HCT116 (cell line): ENCODE measurements at regions not wholly inside any gene's neighbourhood (a gene's known extent, or its start where the extent isn't known, plus 50 kb on each side); places are given as distances from the start of the nearest gene placed in this dataset.

ENCODE experiments used
- ATAC-seq: fragments of 200-7000 bp; cut with Tn5 transposase; 2 replicates; pipeline ENCODE4 v1.9.1; 2020; ENCODE audit warnings: mild to moderate bottlenecking, moderate library complexity
- BruUV-seq: library from RNA; stranded (reverse); fragments of 400-500 nt; replicated peaks from 2 replicates; lab custom pipeline; 2021; lab: Mats Ljungman, UMichigan
- CTCF ChIA-PET: fragments of 300-600 bp; sonication (Branson Sonifier 250); formaldehyde crosslinking; loops from one replicate; lab custom pipeline; 2021; ENCODE audit warnings: antibody characterized with exemption; lab: Charles Lee
- POLR2A ChIA-PET: fragments of 300-600, 350-600 bp; sonication (Branson Sonifier 250); formaldehyde crosslinking; loops from one replicate; lab custom pipeline; 2021; ENCODE audit warnings: antibody characterized with exemption; lab: Charles Lee
- RAD21 ChIA-PET, 2 experiments: fragments of 300-600 bp; sonication (Branson Sonifier 250); formaldehyde crosslinking; loops; one replicate each; lab custom pipeline; 2023; ENCODE audit warnings: low total read pairs in 2 of 2; ENCODE audit not compliant: uncharacterized antibody in 2 of 2, unreplicated experiment in 2 of 2, low non-redundant PET in 1 of 2; lab: Charles Lee
- DNase-seq: peaks from one replicate; pipeline ENCODE4 v3.0.0-alpha.2; 2010; ENCODE audit warnings: low read depth, low spot score
- H2AFZ ChIP-seq: fragments of 200-600 bp; shearing (Covaris generic), sonication (generic); 2 replicates; pipeline ENCODE4 v1.6.1; 2017; ENCODE audit warnings: low read depth, mixed run types, mixed read lengths, antibody characterized with exemption, low read length; ENCODE audit not compliant: poor library complexity, severe bottlenecking
- H3K27ac ChIP-seq: 2 replicates; pipeline ENCODE4 v1.5.1; 2012; ENCODE audit warnings: low read depth, low read length
- H3K27me3 ChIP-seq: fragments of 200-600 bp; sonication (generic); 2 replicates; pipeline ENCODE4 v1.6.1; 2016; ENCODE audit warnings: mixed run types, low read length, mixed read lengths; ENCODE audit not compliant: insufficient read depth
- H3K36me3 ChIP-seq, 2 experiments: fragments of 200-500 bp in 1 of 2; fragments of 200-600 bp in 1 of 2; sonication (Bioruptor generic) in 1 of 2; sonication (generic) in 1 of 2; 2 replicates each; pipeline versions ENCODE4 v1.5.1 to v1.6.1; 2014 to 2016; ENCODE audit warnings: low read length in 2 of 2, inconsistent platforms in 1 of 2, mixed read lengths in 1 of 2, mixed run types in 1 of 2; ENCODE audit not compliant: insufficient read depth in 2 of 2, control insufficient read depth in 1 of 2
- H3K4me1 ChIP-seq, 2 experiments: fragments of 200-600 bp in 1 of 2; sonication (generic) in 1 of 2; 2 replicates each; pipeline versions ENCODE4 v1.5.1 to v1.6.1; 2012 to 2017; ENCODE audit warnings: low read length in 2 of 2, inconsistent platforms in 1 of 2, mild to moderate bottlenecking in 1 of 2, mixed read lengths in 1 of 2, mixed run types in 1 of 2, moderate library complexity in 1 of 2; ENCODE audit not compliant: insufficient read depth in 2 of 2, control insufficient read depth in 1 of 2
- H3K4me2 ChIP-seq: fragments of 200-600 bp; sonication (generic); 2 replicates; pipeline ENCODE4 v1.6.1; 2017; ENCODE audit warnings: mixed run types, low read length, mixed read lengths
- H3K4me3 ChIP-seq, 2 experiments: fragments of 200-600 bp in 1 of 2; sonication (generic) in 1 of 2; replicated peaks in 1 of 2; 2 replicates each; pipeline ENCODE4 v1.5.1; 2011 to 2016; ENCODE audit warnings: low read length in 2 of 2, control low read depth in 1 of 2, low read depth in 1 of 2, mild to moderate bottlenecking in 1 of 2, mixed read lengths in 1 of 2, mixed run types in 1 of 2
- H3K79me2 ChIP-seq: fragments of 200-600 bp; sonication (generic); 2 replicates; pipeline ENCODE4 v1.6.1; 2017; ENCODE audit warnings: mild to moderate bottlenecking, mixed run types, low read length, moderate library complexity, mixed read lengths; ENCODE audit not compliant: insufficient read depth
- H3K9ac ChIP-seq: fragments of 200-600 bp; sonication (generic); 2 replicates; pipeline ENCODE4 v1.6.1; 2016; ENCODE audit warnings: low read length, mixed read lengths
- H3K9me2 ChIP-seq: fragments of 200-600 bp; sonication (generic), shearing (Covaris generic); 2 replicates; pipeline ENCODE4 v1.6.1; 2017; ENCODE audit warnings: mixed run types, mild to moderate bottlenecking, moderate library complexity; ENCODE audit not compliant: insufficient read depth
- H3K9me3 ChIP-seq, 2 experiments: fragments of 200-500 bp in 1 of 2; fragments of 200-600 bp in 1 of 2; sonication (Bioruptor generic) in 1 of 2; sonication (generic) in 1 of 2; 2 replicates each; pipeline ENCODE4 v1.6.1; 2014 to 2017; ENCODE audit warnings: low read length in 2 of 2, mixed read lengths in 2 of 2, inconsistent platforms in 1 of 2, low read depth in 1 of 2, mild to moderate bottlenecking in 1 of 2, mixed run types in 1 of 2, moderate library complexity in 1 of 2; ENCODE audit not compliant: control insufficient read depth in 1 of 2, insufficient read depth in 1 of 2
- H4K20me1 ChIP-seq: fragments of 200-600 bp; sonication (generic), shearing (Covaris generic); 2 replicates; pipeline ENCODE4 v1.6.1; 2017; ENCODE audit warnings: mixed run types, mild to moderate bottlenecking, moderate library complexity; ENCODE audit not compliant: insufficient read depth
- CEBPB ChIP-seq: IDR thresholded peaks from 2 replicates; pipeline ENCODE4 v1.6.1; 2012; ENCODE audit warnings: low read depth
- CTCF ChIP-seq, 3 experiments: fragments of 200-600 bp in 1 of 3; sonication (generic) in 1 of 3; IDR thresholded peaks in 2 of 3; conservative IDR thresholded peaks in 1 of 3; 2 replicates each; pipeline ENCODE4 v1.5.1; 2012 to 2017; ENCODE audit warnings: low read depth in 2 of 3, low read length in 2 of 3, antibody characterized with exemption in 1 of 3, borderline replicate concordance in 1 of 3, control low read depth in 1 of 3, mild to moderate bottlenecking in 1 of 3, mixed read lengths in 1 of 3, mixed run types in 1 of 3, moderate library complexity in 1 of 3; ENCODE audit not compliant: insufficient read depth in 1 of 3
- EZH2phosphoT487 ChIP-seq: fragments of 200-600 bp; IDR thresholded peaks from 2 replicates; pipeline ENCODE4 v1.6.1; 2018; ENCODE audit warnings: antibody characterized with exemption, borderline replicate concordance
- JUND ChIP-seq: IDR thresholded peaks from 2 replicates; pipeline ENCODE4 v1.6.1; 2012
- POLR2A ChIP-seq: IDR thresholded peaks from 2 replicates; pipeline ENCODE4 v1.7.0; 2011; ENCODE audit warnings: borderline replicate concordance; ENCODE audit not compliant: insufficient read depth, insufficient read length; ENCODE audit errors: extremely low read depth
- SIN3A ChIP-seq: IDR thresholded peaks from 2 replicates; pipeline ENCODE4 v1.6.1; 2012; ENCODE audit warnings: low read depth
- ZNF274 ChIP-seq: fragments of 200-500 bp; sonication (Bioruptor generic); IDR thresholded peaks from 2 replicates; pipeline ENCODE4 v1.6.1; 2014; ENCODE audit warnings: mild to moderate bottlenecking, low read depth, low read length, inconsistent platforms
- intact Hi-C: fragments of 100-400 bp; cut with micrococcal nuclease; formaldehyde crosslinking; loops from 2 replicates; pipeline ENCODE4 v1.10.0; 2022
- TF ChIP-seq, protein P1 (sequence below): IDR thresholded peaks from 2 replicates; pipeline ENCODE4 v1.6.1; 2012; ENCODE audit warnings: low read depth
- TF ChIP-seq, protein P2 (sequence below): IDR thresholded peaks from 2 replicates; pipeline ENCODE4 v1.6.1; 2012
- TF ChIP-seq, protein P3 (sequence below): IDR thresholded peaks from 2 replicates; pipeline ENCODE4 v1.6.1; 2012

DNA sequence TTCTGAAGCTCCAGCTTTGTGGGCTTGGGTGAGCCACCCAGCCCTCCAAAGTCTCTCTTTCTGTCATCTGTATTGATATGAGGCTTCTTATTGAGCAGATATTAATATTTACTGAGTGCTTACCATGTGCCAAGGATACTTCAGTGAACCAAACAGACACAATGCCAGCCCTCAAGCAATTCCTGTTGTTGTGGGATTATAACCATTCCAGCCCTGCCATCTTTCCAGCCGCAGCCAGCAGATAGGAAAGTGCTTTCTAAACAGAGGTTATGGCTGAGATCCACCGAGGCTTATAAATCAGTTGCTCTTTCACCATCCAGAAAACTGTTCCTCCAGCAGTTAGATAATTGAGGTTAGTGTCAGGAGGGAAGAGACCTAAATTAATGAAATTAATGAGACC is 137.7 kb upstream of the ALDH1B1 start:
- Histone ChIP-seq H3K4me3 (no peak overlapping the region), H3K27me3 (no peaks in the 10 kb centered on the region), H3K79me2 (no peaks in the 10 kb centered on the region), H3K4me1 (no peaks in the 10 kb centered on the region), H4K20me1 (no peaks in the 10 kb centered on the region), H3K36me3 (no peaks in the 10 kb centered on the region), H3K27ac (no peak overlapping the region), H2AFZ (no peak overlapping the region), H3K9me3 (no peaks in the 10 kb centered on the region), H3K4me2 (no peak overlapping the region), H3K9ac (no peak overlapping the region), H3K9me2 (no peaks in the 10 kb centered on the region)
- DNase-seq (no peak), ATAC-seq (no peak)
- no TSS peak for BruUV-seq
- POLR2A ChIA-PET = no interaction called here
- RAD21 ChIA-PET = no interaction called here
- TF ChIP-seq, protein P1, sequence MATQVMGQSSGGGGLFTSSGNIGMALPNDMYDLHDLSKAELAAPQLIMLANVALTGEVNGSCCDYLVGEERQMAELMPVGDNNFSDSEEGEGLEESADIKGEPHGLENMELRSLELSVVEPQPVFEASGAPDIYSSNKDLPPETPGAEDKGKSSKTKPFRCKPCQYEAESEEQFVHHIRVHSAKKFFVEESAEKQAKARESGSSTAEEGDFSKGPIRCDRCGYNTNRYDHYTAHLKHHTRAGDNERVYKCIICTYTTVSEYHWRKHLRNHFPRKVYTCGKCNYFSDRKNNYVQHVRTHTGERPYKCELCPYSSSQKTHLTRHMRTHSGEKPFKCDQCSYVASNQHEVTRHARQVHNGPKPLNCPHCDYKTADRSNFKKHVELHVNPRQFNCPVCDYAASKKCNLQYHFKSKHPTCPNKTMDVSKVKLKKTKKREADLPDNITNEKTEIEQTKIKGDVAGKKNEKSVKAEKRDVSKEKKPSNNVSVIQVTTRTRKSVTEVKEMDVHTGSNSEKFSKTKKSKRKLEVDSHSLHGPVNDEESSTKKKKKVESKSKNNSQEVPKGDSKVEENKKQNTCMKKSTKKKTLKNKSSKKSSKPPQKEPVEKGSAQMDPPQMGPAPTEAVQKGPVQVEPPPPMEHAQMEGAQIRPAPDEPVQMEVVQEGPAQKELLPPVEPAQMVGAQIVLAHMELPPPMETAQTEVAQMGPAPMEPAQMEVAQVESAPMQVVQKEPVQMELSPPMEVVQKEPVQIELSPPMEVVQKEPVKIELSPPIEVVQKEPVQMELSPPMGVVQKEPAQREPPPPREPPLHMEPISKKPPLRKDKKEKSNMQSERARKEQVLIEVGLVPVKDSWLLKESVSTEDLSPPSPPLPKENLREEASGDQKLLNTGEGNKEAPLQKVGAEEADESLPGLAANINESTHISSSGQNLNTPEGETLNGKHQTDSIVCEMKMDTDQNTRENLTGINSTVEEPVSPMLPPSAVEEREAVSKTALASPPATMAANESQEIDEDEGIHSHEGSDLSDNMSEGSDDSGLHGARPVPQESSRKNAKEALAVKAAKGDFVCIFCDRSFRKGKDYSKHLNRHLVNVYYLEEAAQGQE = no peak
- TF ChIP-seq ZNF274 (no peak), POLR2A (no peak), EZH2phosphoT487 (no peak), JUND (no peak), CTCF (IDR thresholded peaks at IDR 0.05 in 2 of 3, conservative IDR thresholded peaks at IDR 0.05 in 1 of 3; ENCODE audit: borderline replicate concordance in 1 of 3, insufficient read depth in 1 of 3, low read depth in 2 of 3, low read length in 2 of 3) (no peak), CEBPB (no peak), SIN3A (no peak)
- TF ChIP-seq, protein P2, sequence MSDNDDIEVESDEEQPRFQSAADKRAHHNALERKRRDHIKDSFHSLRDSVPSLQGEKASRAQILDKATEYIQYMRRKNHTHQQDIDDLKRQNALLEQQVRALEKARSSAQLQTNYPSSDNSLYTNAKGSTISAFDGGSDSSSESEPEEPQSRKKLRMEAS = no peak
- TF ChIP-seq, protein P3, sequence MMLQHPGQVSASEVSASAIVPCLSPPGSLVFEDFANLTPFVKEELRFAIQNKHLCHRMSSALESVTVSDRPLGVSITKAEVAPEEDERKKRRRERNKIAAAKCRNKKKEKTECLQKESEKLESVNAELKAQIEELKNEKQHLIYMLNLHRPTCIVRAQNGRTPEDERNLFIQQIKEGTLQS = no peak
- CTCF ChIA-PET = interaction anchor here (1.6 kb wide), 1 partner anchor 9 kb away, joined by 3 read pairs; no protein-coding TSS in a partner anchor
- intact Hi-C loops = no loop called here
